Smooth muscle cell (in vitro differentiated cells): ENCODE measurements at regions not wholly inside any gene's neighbourhood (a gene's known extent, or its start where the extent isn't known, plus 50 kb on each side); places are given as distances from the start of the nearest gene placed in this dataset.

Experiments used
- DNase-seq: peaks from one replicate; lab custom pipeline; 2025; ENCODE audit not compliant: unreplicated experiment; lab: John Stamatoyannopoulos, UW
- H2AFZ ChIP-seq: fragments of 200-600 bp; sonication (generic); 2 replicates; pipeline ENCODE4 v1.6.0; 2016; ENCODE audit warnings: antibody characterized with exemption, low read depth, mild to moderate bottlenecking
- H3F3A ChIP-seq: fragments of 200-600 bp; sonication (generic); 2 replicates; pipeline ENCODE4 v1.6.0; 2017; ENCODE audit warnings: antibody characterized with exemption, low read depth
- H3K27ac ChIP-seq: fragments of 200-600 bp; sonication (generic); 2 replicates; pipeline ENCODE4 v1.5.1; 2016; ENCODE audit warnings: low read depth, mild to moderate bottlenecking
- H3K27me3 ChIP-seq: fragments of 200-600 bp; sonication (generic); 2 replicates; pipeline ENCODE4 v1.6.1; 2016; ENCODE audit warnings: low read depth, mild to moderate bottlenecking
- H3K36me3 ChIP-seq: fragments of 200-600 bp; sonication (generic); 2 replicates; pipeline ENCODE4 v1.5.1; 2016; ENCODE audit warnings: low read depth
- H3K4me1 ChIP-seq: fragments of 200-600 bp; sonication (generic); 2 replicates; pipeline ENCODE4 v1.5.1; 2016; ENCODE audit warnings: low read depth
- H3K4me2 ChIP-seq: fragments of 200-600 bp; sonication (generic); 2 replicates; pipeline ENCODE4 v1.6.0; 2016; ENCODE audit warnings: mild to moderate bottlenecking
- H3K4me3 ChIP-seq: fragments of 200-600 bp; sonication (generic); 2 replicates; pipeline ENCODE4 v1.5.1; 2016; ENCODE audit warnings: mild to moderate bottlenecking
- H3K79me2 ChIP-seq: fragments of 200-600 bp; sonication (generic); 2 replicates; pipeline ENCODE4 v1.6.0; 2016; ENCODE audit warnings: low read depth, mild to moderate bottlenecking
- H3K9ac ChIP-seq: fragments of 200-600 bp; sonication (generic); 2 replicates; pipeline ENCODE4 v1.6.0; 2016; ENCODE audit warnings: low read depth
- H3K9me3 ChIP-seq: fragments of 200-600 bp; sonication (generic); replicated peaks from 2 replicates; pipeline ENCODE4 v1.5.1; 2016; ENCODE audit warnings: low read depth
- H4K20me1 ChIP-seq: fragments of 200-600 bp; sonication (generic); 2 replicates; pipeline ENCODE4 v1.6.0; 2016; ENCODE audit warnings: low read depth
- WGBS: methylation state at CpG from one replicate; pipeline ENCODE4 v1.1.7; 2016; ENCODE audit warnings: low lambda C conversion rate; 5-methylcytosine and 5-hydroxymethylcytosine counted together
- TF ChIP-seq, protein P1 (sequence below): fragments of 200-600 bp; sonication (generic); IDR thresholded peaks from 2 replicates; pipeline ENCODE4 v1.5.1; 2017; ENCODE audit warnings: borderline replicate concordance, mild to moderate bottlenecking, antibody characterized with exemption; ENCODE audit not compliant: insufficient read depth, poor library complexity, severe bottlenecking

DNA sequence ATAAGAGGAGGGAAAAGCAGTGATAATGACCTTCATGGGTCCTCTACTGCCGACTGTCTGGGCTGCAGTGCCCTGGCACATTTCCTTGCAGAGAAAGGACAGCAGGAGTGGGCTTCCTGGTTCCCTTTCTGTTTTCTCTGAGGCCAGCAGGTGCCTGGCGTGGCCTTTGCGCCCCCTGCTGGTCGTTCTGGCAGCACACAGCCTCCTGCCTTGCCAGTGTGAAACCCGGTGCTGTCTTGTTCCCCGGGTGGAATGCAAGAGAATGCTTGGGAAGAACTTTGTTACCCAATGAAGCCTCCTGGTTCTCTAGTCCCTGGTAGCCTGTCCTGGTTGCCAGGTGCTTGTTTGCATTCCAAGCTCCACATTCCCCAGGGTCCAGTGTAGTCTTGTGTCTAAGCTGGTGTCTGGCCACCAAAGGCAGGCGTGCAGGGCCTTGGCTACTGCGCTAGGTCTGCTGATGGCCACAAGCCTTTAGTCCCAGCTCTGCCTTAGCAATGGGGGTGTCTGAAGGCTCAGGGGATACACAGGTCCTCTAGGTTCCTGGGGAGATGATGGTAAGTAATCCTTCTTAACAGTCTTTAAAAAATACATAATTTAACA is 1392.4 kb upstream of the TMEM132C start:
- Histone ChIP-seq H3K4me1 (no peaks in the 10 kb centered on the region), H3K9me3 (no peaks in the 10 kb centered on the region), H4K20me1 (no peaks in the 10 kb centered on the region), H3F3A (no peaks in the 10 kb centered on the region), H3K27me3 (no peaks in the 10 kb centered on the region), H3K4me3 (no peak overlapping the region), H3K9ac (no peak overlapping the region), H3K4me2 (no peak overlapping the region), H2AFZ (no peak overlapping the region), H3K36me3 (no peaks in the 10 kb centered on the region), H3K27ac (no peak overlapping the region), H3K79me2 (no peaks in the 10 kb centered on the region)
- DNase-seq = no peak
- 41% methylated on average over 8 of the region's 8 CpGs for WGBS
- TF ChIP-seq, protein P1, sequence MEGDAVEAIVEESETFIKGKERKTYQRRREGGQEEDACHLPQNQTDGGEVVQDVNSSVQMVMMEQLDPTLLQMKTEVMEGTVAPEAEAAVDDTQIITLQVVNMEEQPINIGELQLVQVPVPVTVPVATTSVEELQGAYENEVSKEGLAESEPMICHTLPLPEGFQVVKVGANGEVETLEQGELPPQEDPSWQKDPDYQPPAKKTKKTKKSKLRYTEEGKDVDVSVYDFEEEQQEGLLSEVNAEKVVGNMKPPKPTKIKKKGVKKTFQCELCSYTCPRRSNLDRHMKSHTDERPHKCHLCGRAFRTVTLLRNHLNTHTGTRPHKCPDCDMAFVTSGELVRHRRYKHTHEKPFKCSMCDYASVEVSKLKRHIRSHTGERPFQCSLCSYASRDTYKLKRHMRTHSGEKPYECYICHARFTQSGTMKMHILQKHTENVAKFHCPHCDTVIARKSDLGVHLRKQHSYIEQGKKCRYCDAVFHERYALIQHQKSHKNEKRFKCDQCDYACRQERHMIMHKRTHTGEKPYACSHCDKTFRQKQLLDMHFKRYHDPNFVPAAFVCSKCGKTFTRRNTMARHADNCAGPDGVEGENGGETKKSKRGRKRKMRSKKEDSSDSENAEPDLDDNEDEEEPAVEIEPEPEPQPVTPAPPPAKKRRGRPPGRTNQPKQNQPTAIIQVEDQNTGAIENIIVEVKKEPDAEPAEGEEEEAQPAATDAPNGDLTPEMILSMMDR = peak; percentile 86

DNA sequence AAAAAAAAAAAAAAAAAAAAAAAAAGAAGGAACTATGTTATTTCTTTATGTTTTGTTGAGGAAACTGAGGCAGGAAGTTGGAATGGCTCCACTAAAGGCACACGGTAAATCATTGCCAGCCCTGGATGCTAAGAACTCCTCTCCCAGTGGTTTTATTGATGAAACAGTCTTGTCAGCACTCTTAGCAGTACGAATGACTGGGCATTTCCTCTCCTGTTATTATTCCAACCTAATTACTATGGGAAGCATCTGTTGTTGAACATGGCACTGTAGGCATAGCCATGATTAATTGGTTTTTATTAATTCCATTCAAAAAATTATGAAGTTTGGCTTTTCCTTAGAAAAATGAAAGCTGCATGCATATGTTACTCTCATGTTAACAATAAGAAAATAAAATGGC is 1387.1 kb upstream of the TMEM132C start:
- TF ChIP-seq, protein P1 = no peak
- H3K4me1 ChIP-seq = no peaks in the 10 kb centered on the region
- no peak overlapping the region for H3K27ac ChIP-seq
- H4K20me1 ChIP-seq = no peaks in the 10 kb centered on the region
- DNase-seq = no peak
- no peaks in the 10 kb centered on the region for H3K9me3 ChIP-seq
- H3K9ac ChIP-seq = no peak overlapping the region
- 80% methylated on average over 2 of the region's 2 CpGs for WGBS
- no peaks in the 10 kb centered on the region for H3K36me3 ChIP-seq
- no peaks in the 10 kb centered on the region for H3F3A ChIP-seq
- H3K79me2 ChIP-seq = no peaks in the 10 kb centered on the region
- no peak overlapping the region for H3K4me2 ChIP-seq
- H3K4me3 ChIP-seq = no peak overlapping the region
- no peaks in the 10 kb centered on the region for H3K27me3 ChIP-seq
- no peak overlapping the region for H2AFZ ChIP-seq

DNA sequence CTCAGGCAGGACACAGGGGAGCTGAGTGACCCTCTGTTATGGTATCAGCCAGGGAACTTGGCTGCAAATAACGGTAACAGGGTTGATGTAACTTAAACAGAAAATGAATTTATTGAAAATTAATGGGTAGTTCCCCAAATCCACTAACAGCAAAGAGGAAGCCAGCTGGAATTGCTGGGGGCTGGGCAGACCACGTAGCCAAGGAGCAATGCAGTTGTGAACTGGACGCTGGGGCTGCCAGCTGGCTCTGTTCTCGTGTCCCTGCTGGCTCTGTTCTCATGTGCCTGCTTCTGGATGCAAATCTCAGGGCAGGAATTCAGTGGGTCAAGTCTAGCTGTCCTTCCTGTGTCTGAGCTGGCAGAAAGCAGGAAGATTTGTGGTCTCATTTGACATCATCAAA is 1383.3 kb upstream of the TMEM132C start:
- H3K36me3 ChIP-seq = no peaks in the 10 kb centered on the region
- H3K4me3 ChIP-seq = no peak overlapping the region
- H2AFZ ChIP-seq = peak overlapping the region; percentile 15
- H4K20me1 ChIP-seq = no peaks in the 10 kb centered on the region
- no peak for DNase-seq
- 56% methylated on average over 4 of the region's 4 CpGs for WGBS
- H3K9me3 ChIP-seq = no peaks in the 10 kb centered on the region
- no peak overlapping the region for H3K27ac ChIP-seq
- H3K4me1 ChIP-seq = no peaks in the 10 kb centered on the region
- TF ChIP-seq, protein P1 = no peak
- H3K27me3 ChIP-seq = no peaks in the 10 kb centered on the region
- no peak overlapping the region for H3K4me2 ChIP-seq
- no peaks in the 10 kb centered on the region for H3F3A ChIP-seq
- H3K9ac ChIP-seq = no peak overlapping the region
- H3K79me2 ChIP-seq = no peaks in the 10 kb centered on the region

DNA sequence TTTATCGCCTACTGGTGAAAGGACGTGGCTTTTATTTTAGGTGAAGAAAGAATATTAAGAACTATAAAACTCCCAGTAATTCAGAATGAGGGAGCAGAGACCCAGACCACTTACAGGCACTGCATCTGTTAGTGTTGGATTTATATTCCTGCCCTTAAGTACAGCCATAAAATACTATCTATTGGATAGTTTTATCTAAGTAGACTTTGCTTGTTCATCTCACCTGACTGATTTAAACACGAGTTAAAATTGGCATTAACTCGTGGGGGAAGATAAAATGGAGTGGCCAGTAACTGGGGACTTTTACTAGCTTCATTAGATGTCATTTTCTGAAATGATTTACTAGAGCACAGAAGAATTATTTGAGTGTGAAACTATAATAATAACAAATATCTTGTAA is 1377.5 kb upstream of the TMEM132C start:
- Histone ChIP-seq H3K4me3 (no peak overlapping the region), H4K20me1 (no peaks in the 10 kb centered on the region), H3K27ac (no peak overlapping the region), H3K27me3 (no peaks in the 10 kb centered on the region), H3K9ac (no peak overlapping the region), H3K4me1 (no peaks in the 10 kb centered on the region), H2AFZ (no peak overlapping the region), H3K4me2 (no peak overlapping the region), H3K79me2 (no peaks in the 10 kb centered on the region), H3K36me3 (no peaks in the 10 kb centered on the region), H3K9me3 (no peaks in the 10 kb centered on the region), H3F3A (no peaks in the 10 kb centered on the region)
- TF ChIP-seq, protein P1 = no peak
- WGBS = 87% methylated on average over 4 of the region's 4 CpGs
- no peak for DNase-seq
